ENCODE measurements at regions not wholly inside any gene's neighbourhood (a gene's known extent, or its start where the extent isn't known, plus 50 kb on each side); places are given as distances from the start of the nearest gene placed in this dataset.

DNA sequence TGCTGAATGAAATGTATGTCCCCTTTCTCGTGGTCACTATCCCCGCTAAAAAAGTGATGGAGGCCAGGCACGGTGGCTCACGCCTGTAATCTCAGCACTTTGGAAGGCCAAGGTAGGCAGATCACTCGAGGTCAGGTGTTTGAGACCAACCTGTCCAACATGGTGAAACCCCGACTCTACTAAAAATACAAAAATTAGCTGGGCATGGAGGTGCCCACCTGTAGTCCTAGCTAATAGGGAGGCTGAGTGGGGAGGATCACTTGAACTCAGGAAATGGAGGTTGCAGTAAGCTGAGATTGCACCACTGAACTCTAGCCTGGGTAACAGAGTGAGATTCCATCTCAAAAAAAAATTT is 91.4 kb upstream of the MKLN1 start:
- no peak for DNase-seq

DNA sequence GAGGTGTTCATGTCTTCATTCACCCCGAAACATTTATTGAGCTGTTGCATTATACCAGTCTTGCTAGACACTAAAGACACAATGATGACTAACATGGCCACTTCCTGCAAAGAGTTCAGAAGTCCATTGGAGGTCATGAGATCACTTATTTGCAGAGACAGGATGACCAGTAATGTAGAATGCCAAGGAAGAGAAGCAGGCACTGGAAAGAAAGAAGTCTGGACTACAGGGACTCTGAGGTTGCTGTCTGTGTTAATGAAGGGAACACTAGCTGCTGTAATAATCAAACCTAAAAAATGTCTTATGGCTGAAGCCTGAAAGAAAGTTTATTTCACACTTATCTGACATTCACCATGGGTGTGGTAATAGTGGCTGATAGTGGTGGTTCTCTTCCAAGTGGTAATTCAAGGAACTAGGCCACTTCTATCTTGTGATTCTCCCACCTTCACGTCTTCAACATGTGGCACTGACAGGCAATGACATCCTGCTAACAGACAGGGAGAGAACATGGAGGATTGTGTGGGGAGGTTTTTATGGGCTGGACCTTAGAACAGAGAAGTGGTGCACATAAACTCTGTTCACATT is 89.2 kb upstream of the MKLN1 start:
- DNase-seq: no peak

- no peak for DNase-seq
Measured at GRCh38 chr7:131241386-131241785, 86.3 kb upstream of the MKLN1 start.

GRCh38 chr7:131242123-131242650 is 85.5 kb upstream of the MKLN1 start:
- DNase-seq: no peak

GRCh38 chr7:131244259-131244852 is 83.3 kb upstream of the MKLN1 start:
- no peak for DNase-seq

GRCh38 chr7:131249003-131249402 is 78.7 kb upstream of the MKLN1 start:
- no peak for DNase-seq

DNA sequence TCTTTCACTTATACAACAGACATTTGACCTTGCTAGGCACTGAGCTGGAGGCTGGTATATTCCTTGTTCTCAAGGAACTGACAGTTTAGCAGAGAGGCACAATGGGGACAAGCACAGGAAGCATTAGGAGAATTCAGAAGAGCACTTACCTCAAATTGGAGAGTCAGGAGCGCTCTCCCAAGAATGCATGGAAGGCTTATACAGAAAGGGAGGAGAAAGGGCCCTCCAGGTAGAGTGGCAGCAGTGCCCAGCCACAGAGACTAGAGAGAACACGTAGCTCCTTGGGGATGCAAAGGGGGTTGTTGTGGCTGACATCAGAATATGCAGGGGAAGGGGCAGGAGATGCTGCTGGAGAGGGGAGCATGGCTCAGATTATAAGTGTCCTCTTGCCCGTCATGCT is 78.2 kb upstream of the MKLN1 start:
- no peak for DNase-seq

GRCh38 chr7:131250331-131250730 is 77.3 kb upstream of the MKLN1 start:
- DNase-seq: no peak

- DNase-seq: no peak
Measured at GRCh38 chr7:131251371-131251770, 76.3 kb upstream of the MKLN1 start.

DNA sequence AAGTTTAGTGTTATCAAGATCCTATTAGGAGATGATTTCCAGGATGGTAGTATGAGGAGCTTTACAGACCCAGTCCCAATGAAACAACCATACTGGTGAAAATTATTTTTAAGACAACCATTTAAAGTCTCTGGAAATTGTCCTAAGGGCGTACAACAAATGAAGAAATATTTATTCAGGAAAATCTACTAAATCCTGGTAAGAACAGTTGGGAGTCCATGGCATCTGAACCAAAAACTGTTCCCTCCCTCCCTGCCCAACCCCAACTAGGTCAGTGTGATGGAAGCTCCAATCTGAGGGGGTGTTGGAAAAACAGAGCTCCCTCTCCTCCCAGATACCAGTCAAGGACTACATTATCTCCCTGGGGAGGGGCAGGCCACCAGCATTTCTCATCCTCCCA is 74.7 kb upstream of the MKLN1 start:
- DNase-seq: no peak

- DNase-seq: no peak
Measured at GRCh38 chr7:131254211-131254610, 73.5 kb upstream of the MKLN1 start.

DNA sequence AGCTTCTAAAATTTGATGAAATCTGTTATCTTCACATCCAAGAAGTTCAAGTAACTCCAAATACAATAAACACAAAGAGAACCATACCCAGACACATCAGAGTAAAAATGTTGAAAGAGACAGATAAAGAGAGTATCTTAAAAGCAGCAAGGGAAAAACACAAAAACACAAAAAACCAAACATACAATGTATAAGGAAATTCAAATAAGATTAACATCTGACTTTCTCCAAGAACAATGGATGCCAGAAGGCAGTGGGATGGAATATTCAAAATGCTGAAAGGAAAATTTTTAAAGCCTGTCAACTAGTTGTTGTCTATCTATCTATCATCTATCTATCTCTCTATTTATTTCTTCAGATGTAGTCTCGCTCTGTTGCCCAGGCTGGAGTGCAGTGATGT is 72.4 kb upstream of the MKLN1 start:
- no peak for DNase-seq

DNA sequence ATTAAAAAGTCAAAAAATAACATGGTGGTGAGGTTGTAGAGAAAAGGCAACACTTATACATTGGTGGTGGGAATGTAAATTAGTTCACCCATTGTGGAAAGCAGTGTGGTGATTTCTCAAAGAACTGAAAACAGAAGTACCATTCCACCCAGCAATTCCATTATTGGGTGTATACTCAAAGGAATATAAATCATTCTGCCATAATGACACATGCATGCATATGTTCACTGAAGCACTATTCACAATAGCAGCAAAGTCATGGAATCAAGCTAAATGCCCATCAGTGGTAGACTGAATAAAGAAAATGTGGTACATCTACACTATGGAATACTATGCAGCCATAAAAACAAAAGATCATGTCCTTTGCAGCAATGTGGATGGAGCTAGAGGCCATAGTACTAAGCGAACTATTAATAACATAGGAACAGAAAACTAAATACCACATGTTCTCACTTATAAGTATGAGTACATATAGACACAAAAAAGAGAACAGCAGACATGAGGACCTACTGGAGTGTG is 66.1 kb upstream of the MKLN1 start:
- DNase-seq: no peak

DNA sequence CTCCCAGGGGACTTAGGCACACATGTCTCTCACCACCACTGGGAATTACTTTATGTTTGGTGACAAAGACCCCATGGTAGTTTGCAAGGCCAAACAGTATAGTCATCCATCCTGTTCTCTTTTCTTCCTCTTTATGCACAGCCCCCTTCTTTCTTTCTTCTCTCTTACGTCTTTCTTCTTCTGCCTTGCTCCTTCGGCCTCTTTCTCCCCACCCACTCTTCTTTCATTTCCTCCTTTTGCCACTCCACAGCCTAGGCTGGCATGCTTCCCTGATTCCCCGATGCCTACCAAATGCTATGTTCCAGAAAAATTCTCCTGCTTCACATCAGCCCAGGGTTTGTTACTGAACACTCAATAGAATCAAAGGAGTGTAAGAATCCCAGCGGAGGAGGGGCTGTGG is 62.4 kb upstream of the MKLN1 start:
- no peak for DNase-seq

- DNase-seq: no peak
Measured at GRCh38 chr7:131267631-131268030, 60.0 kb upstream of the MKLN1 start.

- no peak for DNase-seq
Measured at GRCh38 chr7:131268906-131269305, 58.8 kb upstream of the MKLN1 start.

- DNase-seq: no peak
Measured at GRCh38 chr7:131272086-131272485, 55.6 kb upstream of the MKLN1 start.

DNA sequence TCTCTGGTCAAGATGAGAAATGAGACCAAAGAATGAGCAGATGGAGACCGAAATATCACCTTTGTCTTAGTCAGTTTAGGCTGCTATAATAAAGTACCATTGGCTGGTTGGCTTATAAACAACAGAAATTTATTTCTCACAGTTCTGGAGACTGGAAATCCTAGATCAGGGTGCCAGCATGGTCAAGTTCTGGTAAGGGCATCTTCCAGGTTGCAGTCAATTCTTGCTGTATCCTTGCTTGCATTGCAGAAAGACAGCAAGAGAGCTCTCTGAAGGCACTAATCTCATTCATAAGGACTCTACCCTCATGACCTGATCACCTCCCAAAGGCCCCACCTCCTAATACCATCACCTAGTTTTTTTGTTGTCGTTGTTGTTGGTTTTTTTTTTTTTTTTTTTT is 52.7 kb upstream of the MKLN1 start:
- DNase-seq: no peak

GRCh38 chr7:131276190-131276589 is 51.5 kb upstream of the MKLN1 start:
- DNase-seq: no peak

- DNase-seq: no peak
Measured at GRCh38 chr7:131276748-131277147, 50.9 kb upstream of the MKLN1 start.
